ENCODE measurements at regions not wholly inside any gene's neighbourhood (a gene's known extent, or its start where the extent isn't known, plus 50 kb on each side); places are given as distances from the start of the nearest gene placed in this dataset.

DNA sequence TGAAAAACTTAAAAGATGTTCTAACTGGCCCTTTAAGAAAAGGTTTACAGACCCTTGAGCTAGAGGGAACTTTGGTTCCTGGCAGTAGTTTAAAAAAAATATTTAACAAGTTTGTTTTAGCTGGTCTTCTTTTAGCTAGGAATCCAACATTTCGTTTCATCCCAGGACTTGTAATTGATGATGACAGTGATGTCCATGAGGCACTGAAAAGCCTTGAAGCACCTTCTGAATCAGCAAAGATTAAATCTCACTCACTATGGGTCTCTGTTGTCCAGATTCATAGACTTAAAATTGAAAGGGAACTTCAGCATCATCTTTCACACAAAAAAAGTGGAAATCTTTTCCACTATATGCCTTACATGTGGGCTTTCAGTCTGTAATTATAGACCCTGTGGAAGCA, 102.9 kb upstream of the ETAA1 start:
- intact Hi-C loops (cut with DNase I): no loop called here
- no peak overlapping the region for H3K4me3 ChIP-seq

DNA sequence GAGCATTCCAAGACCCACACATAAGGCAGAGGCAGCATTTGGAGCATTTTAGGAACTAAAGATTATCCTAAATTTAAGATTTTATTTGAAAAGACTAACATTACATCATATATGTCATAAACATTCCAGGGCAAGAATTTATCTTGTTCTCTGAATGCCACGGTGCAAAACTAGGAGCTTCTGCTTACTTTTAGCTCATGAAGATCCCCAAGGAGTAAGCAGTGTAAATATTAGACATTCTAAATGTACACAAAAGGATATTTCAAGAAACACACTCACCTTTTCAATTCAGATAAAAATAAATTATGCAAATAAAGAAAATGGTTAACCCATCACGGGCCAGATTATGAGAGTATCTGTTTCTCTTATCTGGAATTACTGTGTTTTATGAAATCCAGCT, 101.7 kb upstream of the ETAA1 start:
- H3K27me3 ChIP-seq (ENCODE audit: insufficient read depth in 3 of 3, low read length in 2 of 3): peaks cover 0 to 2% (median 2%) of the 10 kb centered on the region in 3 donors
- intact Hi-C loops (cut with DNase I): no loop called here
- DNase-seq (no peak), ATAC-seq (no peak)
- TF ChIP-seq, protein P1, sequence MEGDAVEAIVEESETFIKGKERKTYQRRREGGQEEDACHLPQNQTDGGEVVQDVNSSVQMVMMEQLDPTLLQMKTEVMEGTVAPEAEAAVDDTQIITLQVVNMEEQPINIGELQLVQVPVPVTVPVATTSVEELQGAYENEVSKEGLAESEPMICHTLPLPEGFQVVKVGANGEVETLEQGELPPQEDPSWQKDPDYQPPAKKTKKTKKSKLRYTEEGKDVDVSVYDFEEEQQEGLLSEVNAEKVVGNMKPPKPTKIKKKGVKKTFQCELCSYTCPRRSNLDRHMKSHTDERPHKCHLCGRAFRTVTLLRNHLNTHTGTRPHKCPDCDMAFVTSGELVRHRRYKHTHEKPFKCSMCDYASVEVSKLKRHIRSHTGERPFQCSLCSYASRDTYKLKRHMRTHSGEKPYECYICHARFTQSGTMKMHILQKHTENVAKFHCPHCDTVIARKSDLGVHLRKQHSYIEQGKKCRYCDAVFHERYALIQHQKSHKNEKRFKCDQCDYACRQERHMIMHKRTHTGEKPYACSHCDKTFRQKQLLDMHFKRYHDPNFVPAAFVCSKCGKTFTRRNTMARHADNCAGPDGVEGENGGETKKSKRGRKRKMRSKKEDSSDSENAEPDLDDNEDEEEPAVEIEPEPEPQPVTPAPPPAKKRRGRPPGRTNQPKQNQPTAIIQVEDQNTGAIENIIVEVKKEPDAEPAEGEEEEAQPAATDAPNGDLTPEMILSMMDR (IDR thresholded peaks at IDR 0.05): no peak
- no peaks in the 10 kb centered on the region for H3K4me1 ChIP-seq
- H3K9me3 ChIP-seq: no peaks in the 10 kb centered on the region
- no peak overlapping the region for H3K27ac ChIP-seq
- H3K4me3 ChIP-seq: no peak overlapping the region
- no peaks in the 10 kb centered on the region for H3K36me3 ChIP-seq (ENCODE audit: insufficient read depth in 1 of 2, low read depth in 1 of 2)
- 77 to 82% (median 78%) methylated on average over 2 of the region's 2 CpGs for WGBS, 3 donors

More for the DNA sequence above, 102.9 kb upstream of the ETAA1 start:
- H3K27me3 ChIP-seq (ENCODE audit: insufficient read depth in 3 of 3, low read length in 2 of 3): peaks cover 0 to 2% (median 0%) of the 10 kb centered on the region in 3 donors
- TF ChIP-seq, protein P1 (IDR thresholded peaks at IDR 0.05): no peak
- H3K27ac ChIP-seq: no peak overlapping the region
- H3K36me3 ChIP-seq (ENCODE audit: insufficient read depth in 1 of 2, low read depth in 1 of 2): no peaks in the 10 kb centered on the region
- H3K9me3 ChIP-seq: no peaks in the 10 kb centered on the region
- no peak for DNase-seq
- no peak for ATAC-seq
- WGBS, 3 donors: 51 to 65% (median 53%) methylated on average over 1 of the region's 1 CpG
- H3K4me1 ChIP-seq: no peaks in the 10 kb centered on the region

DNA sequence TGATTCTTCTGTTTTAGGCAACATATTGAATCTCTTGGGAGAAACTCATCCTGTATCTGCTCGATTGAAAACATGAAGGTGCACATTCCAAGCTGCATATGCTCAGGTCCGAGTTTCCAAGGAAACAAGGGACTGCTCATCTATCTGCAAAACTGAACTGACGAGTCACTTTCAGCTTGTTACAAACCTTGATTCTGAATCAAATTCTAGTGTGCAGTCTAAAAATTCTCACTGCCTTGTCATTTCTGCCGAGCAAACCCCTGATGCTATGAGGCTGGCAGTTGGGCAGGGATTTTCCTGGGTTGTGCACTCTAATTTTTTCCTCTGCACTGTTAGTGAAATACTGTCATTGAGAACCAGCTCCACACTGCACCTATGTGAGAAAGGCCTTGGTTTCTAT, 101.3 kb upstream of the ETAA1 start:
- Histone ChIP-seq H3K27ac (no peak overlapping the region), H3K36me3 (ENCODE audit: insufficient read depth in 1 of 2, low read depth in 1 of 2) (no peaks in the 10 kb centered on the region), H3K4me3 (no peak overlapping the region), H3K4me1 (no peaks in the 10 kb centered on the region), H3K9me3 (no peaks in the 10 kb centered on the region), H3K27me3 (ENCODE audit: insufficient read depth in 3 of 3, low read length in 2 of 3) (peaks cover 0 to 2% (median 2%) of the 10 kb centered on the region in 3 donors)
- no peak for ATAC-seq
- DNase-seq: no peak
- TF ChIP-seq, protein P1 (IDR thresholded peaks at IDR 0.05): no peak
- intact Hi-C loops (cut with DNase I): no loop called here
- WGBS, 3 donors: 52 to 67% (median 52%) methylated on average over 4 of the region's 4 CpGs

DNA sequence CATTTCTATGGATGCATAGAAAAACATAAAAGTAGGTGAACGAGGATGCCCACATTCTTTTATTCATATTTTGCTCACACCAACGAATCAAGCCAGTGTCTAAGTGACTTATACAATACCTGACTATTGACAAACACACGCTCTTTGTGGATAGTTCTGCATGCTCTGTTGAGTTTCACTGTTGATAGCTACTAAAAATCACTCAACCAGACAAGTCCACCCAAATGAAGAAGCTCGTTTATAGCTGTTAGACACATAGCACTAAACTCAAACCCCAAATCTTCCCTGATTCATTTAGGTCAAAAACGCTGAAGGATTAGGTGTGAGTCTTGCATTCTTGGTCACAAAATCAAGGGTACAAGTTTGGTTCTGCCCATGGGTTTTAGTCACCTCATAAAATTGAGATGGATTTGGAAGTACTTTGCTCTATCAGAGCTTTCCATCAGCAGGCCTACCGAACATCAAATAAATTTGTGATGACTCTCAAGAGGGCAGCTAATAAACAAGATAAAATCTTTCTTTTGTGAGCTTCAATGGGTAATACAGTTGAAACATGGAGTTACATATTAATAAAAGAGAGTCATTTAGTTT, 92.7 kb upstream of the ETAA1 start:
- WGBS, 3 donors: 81 to 85% (median 83%) methylated on average over 6 of the region's 6 CpGs
- Histone ChIP-seq H3K27me3 (ENCODE audit: insufficient read depth in 3 of 3, low read length in 2 of 3) (peaks cover 0 to 2% (median 0%) of the 10 kb centered on the region in 3 donors), H3K27ac (no peak overlapping the region), H3K9me3 (no peaks in the 10 kb centered on the region), H3K36me3 (ENCODE audit: insufficient read depth in 1 of 2, low read depth in 1 of 2) (no peaks in the 10 kb centered on the region), H3K4me1 (no peaks in the 10 kb centered on the region), H3K4me3 (no peak overlapping the region)
- intact Hi-C loops (cut with DNase I): no loop called here
- ATAC-seq (no peak), DNase-seq (no peak)
- TF ChIP-seq, protein P1 (IDR thresholded peaks at IDR 0.05): no peak

DNA sequence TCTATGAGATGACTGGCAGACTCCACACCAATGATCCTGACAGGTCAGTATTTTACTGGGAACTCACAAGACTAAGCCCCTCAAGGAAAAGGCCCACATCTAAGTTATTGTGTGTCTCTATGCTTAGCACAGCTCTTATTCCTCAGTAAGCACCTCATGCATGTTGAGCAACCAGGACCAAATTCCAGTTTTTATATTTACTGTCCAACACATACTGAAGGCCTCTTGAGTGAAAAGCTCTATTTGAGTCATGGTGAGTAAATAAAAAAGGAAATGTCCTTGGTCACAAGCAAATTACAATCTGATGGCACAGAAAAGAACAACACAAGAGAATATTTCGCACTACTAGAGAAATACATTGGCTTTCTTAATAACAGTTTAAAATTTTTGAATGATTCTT, 87.9 kb upstream of the ETAA1 start:
- H3K27ac ChIP-seq: no peak overlapping the region
- no peak overlapping the region for H3K4me3 ChIP-seq
- DNase-seq: no peak
- ATAC-seq: no peak
- intact Hi-C loops (cut with DNase I): no loop called here
- 82 to 90% (median 87%) methylated on average over 1 of the region's 1 CpG for WGBS, 3 donors
- no peaks in the 10 kb centered on the region for H3K4me1 ChIP-seq
- H3K36me3 ChIP-seq (ENCODE audit: insufficient read depth in 1 of 2, low read depth in 1 of 2): no peaks in the 10 kb centered on the region
- H3K27me3 ChIP-seq (ENCODE audit: insufficient read depth in 3 of 3, low read length in 2 of 3): no peaks in the 10 kb centered on the region
- TF ChIP-seq, protein P1 (IDR thresholded peaks at IDR 0.05): no peak
- H3K9me3 ChIP-seq: no peaks in the 10 kb centered on the region

All from psoas muscle (tissue), 7 donors.